ENCODE measurements at regions not wholly inside any gene's neighbourhood (a gene's known extent, or its start where the extent isn't known, plus 50 kb on each side); places are given as distances from the start of the nearest gene placed in this dataset.

GRCh38 chr18:10249270-10249669 lies 205.2 kb upstream of the APCDD1 start:
- TF ChIP-seq EZH2phosphoT487 (IDR thresholded peaks at IDR 0.05; ENCODE audit: low read depth, severe bottlenecking, unreplicated experiment) (no peak), CTCF (IDR thresholded peaks at IDR 0.05; ENCODE audit: poor library complexity) (no peak), EZH2 (IDR thresholded peaks at IDR 0.05; ENCODE audit: borderline replicate concordance) (no peak)

Measured in hepatocyte (in vitro differentiated cells).